ENCODE measurements at regions not wholly inside any gene's neighbourhood (a gene's known extent, or its start where the extent isn't known, plus 50 kb on each side); places are given as distances from the start of the nearest gene placed in this dataset.

DNA sequence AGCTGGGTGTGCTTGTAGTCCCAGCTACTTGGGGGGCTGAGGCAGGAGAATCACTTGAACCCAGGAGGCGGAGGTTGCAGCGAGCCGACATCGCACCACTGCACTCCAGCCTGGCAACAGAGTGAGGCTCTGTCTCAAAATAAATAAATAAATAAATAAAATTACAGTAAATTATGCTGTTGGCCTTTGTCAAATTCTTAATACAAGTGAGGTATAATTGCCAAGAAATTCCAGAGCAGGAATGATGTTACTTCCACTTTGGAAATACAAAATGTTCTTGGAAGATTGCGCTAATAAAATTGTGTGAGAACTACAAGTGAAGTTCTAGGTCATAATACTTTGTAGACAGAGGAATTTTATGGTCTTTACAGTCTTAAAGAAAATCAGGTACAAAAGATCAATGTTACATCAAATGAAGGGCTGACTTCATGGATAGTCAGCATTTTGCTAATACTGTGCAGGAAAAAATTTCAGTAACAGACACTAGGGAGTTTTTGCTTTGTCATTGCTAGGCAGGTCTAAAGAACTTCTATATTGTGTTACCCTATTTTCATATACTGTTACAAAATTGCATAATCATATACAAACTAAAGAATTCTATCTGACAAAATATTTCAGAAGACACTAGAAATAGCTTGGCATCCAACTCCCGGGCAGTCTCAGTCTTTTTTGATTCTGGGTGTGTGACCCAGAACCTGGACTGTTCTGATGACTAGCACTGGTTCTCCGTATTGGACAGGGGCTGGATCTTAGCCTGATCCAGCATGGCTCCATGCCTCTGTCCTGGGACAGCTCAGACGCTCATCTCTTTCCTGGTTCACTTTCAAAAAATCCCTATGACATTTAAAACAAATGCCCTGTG is 76.0 kb upstream of the STK17B start:
- Histone ChIP-seq H3K27me3 (ENCODE audit: control insufficient read depth, insufficient read depth, low read length) (no peaks in the 10 kb centered on the region), H3K36me3 (ENCODE audit: control insufficient read depth in 2 of 3, insufficient read depth in 3 of 3, low read length in 3 of 3) (no peaks in the 10 kb centered on the region), H3K4me1 (ENCODE audit: control insufficient read depth in 2 of 3, insufficient read depth in 2 of 3, low read depth in 1 of 3, low read length in 3 of 3) (no peaks in the 10 kb centered on the region), H3K27ac (ENCODE audit: low read depth in 2 of 2, low read length in 2 of 2) (no peak overlapping the region), H3K4me3 (ENCODE audit: low read length in 3 of 3) (no peak overlapping the region), H3K9ac (ENCODE audit: low read length in 3 of 3) (no peak overlapping the region), H3K9me3 (ENCODE audit: control insufficient read depth in 2 of 3, insufficient read depth in 1 of 3, low read length in 3 of 3) (no peaks in the 10 kb centered on the region)
- intact Hi-C loops (cut with DNase I), result no loop called here
- TF ChIP-seq, protein P1, sequence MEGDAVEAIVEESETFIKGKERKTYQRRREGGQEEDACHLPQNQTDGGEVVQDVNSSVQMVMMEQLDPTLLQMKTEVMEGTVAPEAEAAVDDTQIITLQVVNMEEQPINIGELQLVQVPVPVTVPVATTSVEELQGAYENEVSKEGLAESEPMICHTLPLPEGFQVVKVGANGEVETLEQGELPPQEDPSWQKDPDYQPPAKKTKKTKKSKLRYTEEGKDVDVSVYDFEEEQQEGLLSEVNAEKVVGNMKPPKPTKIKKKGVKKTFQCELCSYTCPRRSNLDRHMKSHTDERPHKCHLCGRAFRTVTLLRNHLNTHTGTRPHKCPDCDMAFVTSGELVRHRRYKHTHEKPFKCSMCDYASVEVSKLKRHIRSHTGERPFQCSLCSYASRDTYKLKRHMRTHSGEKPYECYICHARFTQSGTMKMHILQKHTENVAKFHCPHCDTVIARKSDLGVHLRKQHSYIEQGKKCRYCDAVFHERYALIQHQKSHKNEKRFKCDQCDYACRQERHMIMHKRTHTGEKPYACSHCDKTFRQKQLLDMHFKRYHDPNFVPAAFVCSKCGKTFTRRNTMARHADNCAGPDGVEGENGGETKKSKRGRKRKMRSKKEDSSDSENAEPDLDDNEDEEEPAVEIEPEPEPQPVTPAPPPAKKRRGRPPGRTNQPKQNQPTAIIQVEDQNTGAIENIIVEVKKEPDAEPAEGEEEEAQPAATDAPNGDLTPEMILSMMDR (IDR thresholded peaks at IDR 0.05; ENCODE audit: borderline replicate concordance, extremely low read depth, insufficient read depth), result no peak
- no peak for DNase-seq
- FAIRE-seq, result no peak

DNA sequence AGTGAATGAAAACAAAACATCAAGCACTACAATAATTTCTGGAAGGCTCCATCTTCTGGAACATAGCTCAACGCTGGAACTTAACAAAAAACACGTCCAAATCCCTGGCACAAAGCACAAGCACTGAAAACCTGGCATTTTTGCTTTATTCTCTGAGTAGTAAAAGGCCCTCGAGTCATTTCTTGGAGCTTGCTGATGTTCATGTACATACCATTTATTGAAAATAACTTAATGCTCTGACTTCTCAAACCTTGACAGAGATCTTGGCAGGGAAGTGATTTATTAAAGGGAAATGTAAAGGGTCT is 76.5 kb upstream of the STK17B start:
- no peak overlapping the region for H3K27ac ChIP-seq (ENCODE audit: low read depth in 2 of 2, low read length in 2 of 2)
- H3K27me3 ChIP-seq (ENCODE audit: control insufficient read depth, insufficient read depth, low read length), result no peaks in the 10 kb centered on the region
- FAIRE-seq, result no peak
- H3K9ac ChIP-seq (ENCODE audit: low read length in 3 of 3), result no peak overlapping the region
- H3K36me3 ChIP-seq (ENCODE audit: control insufficient read depth in 2 of 3, insufficient read depth in 3 of 3, low read length in 3 of 3), result no peaks in the 10 kb centered on the region
- no peaks in the 10 kb centered on the region for H3K9me3 ChIP-seq (ENCODE audit: control insufficient read depth in 2 of 3, insufficient read depth in 1 of 3, low read length in 3 of 3)
- no peak for DNase-seq
- TF ChIP-seq, protein P1 (IDR thresholded peaks at IDR 0.05; ENCODE audit: borderline replicate concordance, extremely low read depth, insufficient read depth), result no peak
- H3K4me3 ChIP-seq (ENCODE audit: low read length in 3 of 3), result no peak overlapping the region
- H3K4me1 ChIP-seq (ENCODE audit: control insufficient read depth in 2 of 3, insufficient read depth in 2 of 3, low read depth in 1 of 3, low read length in 3 of 3), result no peaks in the 10 kb centered on the region
- intact Hi-C loops (cut with DNase I), result no loop called here

DNA sequence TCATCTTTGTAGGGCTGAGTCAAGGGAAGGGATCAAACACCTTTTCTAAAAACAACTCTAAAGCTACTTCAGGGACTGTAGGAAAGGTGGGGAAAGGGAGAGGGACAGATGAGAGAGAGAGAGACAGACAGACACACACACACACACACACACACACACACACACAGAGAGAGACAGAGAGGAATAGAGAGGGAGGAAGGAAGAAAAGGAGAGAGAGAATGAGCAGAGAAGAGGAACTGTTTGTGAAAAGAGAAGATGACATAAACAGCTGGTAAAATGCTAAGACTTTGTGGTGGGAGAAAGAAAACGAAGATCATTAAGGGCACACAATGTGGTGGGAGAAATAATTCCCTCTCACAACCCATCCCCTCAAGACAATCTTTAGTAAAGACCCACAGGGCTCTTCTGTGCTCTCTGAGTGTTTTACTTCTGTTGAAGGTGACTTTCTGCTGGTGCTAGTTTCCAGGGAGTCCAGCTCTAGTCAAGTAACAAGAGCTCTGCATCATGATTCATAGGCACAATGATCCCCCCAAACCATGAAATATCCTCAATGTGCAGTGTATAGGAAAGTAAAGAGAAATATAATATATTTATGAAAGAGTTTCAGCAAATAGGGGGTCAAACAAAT is 77.2 kb upstream of the STK17B start:
- FAIRE-seq, result no peak
- H3K36me3 ChIP-seq (ENCODE audit: control insufficient read depth in 2 of 3, insufficient read depth in 3 of 3, low read length in 3 of 3), result no peaks in the 10 kb centered on the region
- H3K4me3 ChIP-seq (ENCODE audit: low read length in 3 of 3), result no peak overlapping the region
- H3K9ac ChIP-seq (ENCODE audit: low read length in 3 of 3), result no peak overlapping the region
- H3K4me1 ChIP-seq (ENCODE audit: control insufficient read depth in 2 of 3, insufficient read depth in 2 of 3, low read depth in 1 of 3, low read length in 3 of 3), result no peaks in the 10 kb centered on the region
- DNase-seq, result no peak
- TF ChIP-seq, protein P1 (IDR thresholded peaks at IDR 0.05; ENCODE audit: borderline replicate concordance, extremely low read depth, insufficient read depth), result no peak
- intact Hi-C loops (cut with DNase I), result no loop called here
- no peaks in the 10 kb centered on the region for H3K27me3 ChIP-seq (ENCODE audit: control insufficient read depth, insufficient read depth, low read length)
- H3K27ac ChIP-seq (ENCODE audit: low read depth in 2 of 2, low read length in 2 of 2), result no peak overlapping the region
- H3K9me3 ChIP-seq (ENCODE audit: control insufficient read depth in 2 of 3, insufficient read depth in 1 of 3, low read length in 3 of 3), result no peaks in the 10 kb centered on the region
